ENCODE measurements at regions not wholly inside any gene's neighbourhood (a gene's known extent, or its start where the extent isn't known, plus 50 kb on each side); places are given as distances from the start of the nearest gene placed in this dataset.

DNA sequence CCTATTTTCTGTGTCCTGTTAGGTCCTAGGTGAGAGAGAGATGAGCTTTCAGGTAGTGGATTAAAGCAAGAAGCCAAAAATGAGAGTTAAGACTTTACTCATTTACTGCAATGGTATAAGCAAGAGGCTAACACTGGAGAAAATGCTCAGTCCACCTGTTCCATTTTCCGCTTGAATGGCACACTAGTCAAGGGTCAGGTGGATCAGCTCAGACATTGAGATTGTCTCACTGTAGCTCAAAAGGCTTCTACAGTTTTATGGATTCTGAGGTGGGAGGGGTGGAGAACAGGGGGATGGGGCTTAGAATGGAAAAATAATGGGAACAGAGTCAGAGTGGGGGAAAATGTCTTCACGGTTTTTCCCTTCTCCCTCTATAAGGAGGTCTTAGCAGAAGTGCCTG is 57.3 kb upstream of the MUCL1 start:
- intact Hi-C loops (cut with micrococcal nuclease) = no loop called here
- no peaks in the 10 kb centered on the region for H3K79me2 ChIP-seq (ENCODE audit: control insufficient read depth, insufficient read depth, low read length)
- H3K4me1 ChIP-seq (ENCODE audit: control insufficient read depth in 2 of 2, insufficient read depth in 2 of 2, low read length in 2 of 2) = no peaks in the 10 kb centered on the region
- ATAC-seq (ENCODE audit: low read depth) (no peak), DNase-seq (no peak)
- no peaks in the 10 kb centered on the region for H3K36me3 ChIP-seq (replicated peaks in 1 of 2; ENCODE audit: control extremely low read depth in 1 of 2, control insufficient read depth in 1 of 2, extremely low read depth in 1 of 2, insufficient read depth in 2 of 2, low read length in 1 of 2)
- no peak overlapping the region for H3K4me3 Mint-ChIP-seq
- no peak overlapping the region for H2AFZ ChIP-seq (ENCODE audit: insufficient read depth, low read depth, low read length, poor library complexity, severe bottlenecking)
- H3K27me3 Mint-ChIP-seq = peaks cover 10% of the 10 kb centered on the region
- ChIA-PET CTCF (no interaction called here), POLR2A (no interaction called here)
- H3K9me3 Mint-ChIP-seq (ENCODE audit: insufficient read depth) = no peaks in the 10 kb centered on the region
- no peak overlapping the region for H3K4me3 ChIP-seq (ENCODE audit: control extremely low read depth in 1 of 5, extremely low read depth in 1 of 5, insufficient read depth in 1 of 5, low read depth in 2 of 5, low read length in 4 of 5)
- H3K9ac ChIP-seq (ENCODE audit: low read length) = no peak overlapping the region
- H3K27ac Mint-ChIP-seq = no peak overlapping the region
- H4K20me1 ChIP-seq (ENCODE audit: control insufficient read depth, insufficient read depth, low read length, poor library complexity, severe bottlenecking) = no peaks in the 10 kb centered on the region
- no peak overlapping the region for H3K4me2 ChIP-seq (replicated peaks; ENCODE audit: low read depth, low read length, poor library complexity, severe bottlenecking)
- no peak overlapping the region for H3K27ac ChIP-seq (ENCODE audit: low read length in 2 of 2)
- no peaks in the 10 kb centered on the region for H3K9me3 ChIP-seq (ENCODE audit: control extremely low read depth in 1 of 3, control insufficient read depth in 2 of 3, insufficient read depth in 1 of 3, low read length in 2 of 3)
- TF ChIP-seq, protein P1, sequence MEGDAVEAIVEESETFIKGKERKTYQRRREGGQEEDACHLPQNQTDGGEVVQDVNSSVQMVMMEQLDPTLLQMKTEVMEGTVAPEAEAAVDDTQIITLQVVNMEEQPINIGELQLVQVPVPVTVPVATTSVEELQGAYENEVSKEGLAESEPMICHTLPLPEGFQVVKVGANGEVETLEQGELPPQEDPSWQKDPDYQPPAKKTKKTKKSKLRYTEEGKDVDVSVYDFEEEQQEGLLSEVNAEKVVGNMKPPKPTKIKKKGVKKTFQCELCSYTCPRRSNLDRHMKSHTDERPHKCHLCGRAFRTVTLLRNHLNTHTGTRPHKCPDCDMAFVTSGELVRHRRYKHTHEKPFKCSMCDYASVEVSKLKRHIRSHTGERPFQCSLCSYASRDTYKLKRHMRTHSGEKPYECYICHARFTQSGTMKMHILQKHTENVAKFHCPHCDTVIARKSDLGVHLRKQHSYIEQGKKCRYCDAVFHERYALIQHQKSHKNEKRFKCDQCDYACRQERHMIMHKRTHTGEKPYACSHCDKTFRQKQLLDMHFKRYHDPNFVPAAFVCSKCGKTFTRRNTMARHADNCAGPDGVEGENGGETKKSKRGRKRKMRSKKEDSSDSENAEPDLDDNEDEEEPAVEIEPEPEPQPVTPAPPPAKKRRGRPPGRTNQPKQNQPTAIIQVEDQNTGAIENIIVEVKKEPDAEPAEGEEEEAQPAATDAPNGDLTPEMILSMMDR (IDR thresholded peaks at IDR 0.05) = no peak
- no peak for TF ChIP-seq EZH2 (IDR thresholded peaks at IDR 0.05; ENCODE audit: borderline replicate concordance, insufficient read depth, low read depth, low read length, poor library complexity, severe bottlenecking)
- no peaks in the 10 kb centered on the region for H3K4me1 Mint-ChIP-seq
- H3K27me3 ChIP-seq (replicated peaks in 1 of 4; ENCODE audit: control extremely low read depth in 1 of 4, control insufficient read depth in 3 of 4, insufficient read depth in 4 of 4, low read length in 3 of 4) = no peaks in the 10 kb centered on the region
- 100% methylated on average over 1 of the region's 2 CpGs for WGBS (ENCODE audit: insufficient coverage)

- H3K79me2 ChIP-seq (ENCODE audit: control insufficient read depth, insufficient read depth, low read length) = no peaks in the 10 kb centered on the region
- TF ChIP-seq, protein P1 (IDR thresholded peaks at IDR 0.05) = no peak
- TF ChIP-seq EZH2 (IDR thresholded peaks at IDR 0.05; ENCODE audit: borderline replicate concordance, insufficient read depth, low read depth, low read length, poor library complexity, severe bottlenecking) = no peak
- H3K4me1 ChIP-seq (ENCODE audit: control insufficient read depth in 2 of 2, insufficient read depth in 2 of 2, low read length in 2 of 2) = no peaks in the 10 kb centered on the region
- Mint-ChIP-seq H3K4me1 (no peaks in the 10 kb centered on the region), H3K9me3 (ENCODE audit: insufficient read depth) (no peaks in the 10 kb centered on the region), H3K27ac (no peak overlapping the region), H3K27me3 (peaks cover 5% of the 10 kb centered on the region), H3K4me3 (no peak overlapping the region)
- no peaks in the 10 kb centered on the region for H3K27me3 ChIP-seq (replicated peaks in 1 of 4; ENCODE audit: control extremely low read depth in 1 of 4, control insufficient read depth in 3 of 4, insufficient read depth in 4 of 4, low read length in 3 of 4)
- POLR2A ChIA-PET = no interaction called here
- no peaks in the 10 kb centered on the region for H3K36me3 ChIP-seq (replicated peaks in 1 of 2; ENCODE audit: control extremely low read depth in 1 of 2, control insufficient read depth in 1 of 2, extremely low read depth in 1 of 2, insufficient read depth in 2 of 2, low read length in 1 of 2)
- H3K4me2 ChIP-seq (replicated peaks; ENCODE audit: low read depth, low read length, poor library complexity, severe bottlenecking) = no peak overlapping the region
- no peak overlapping the region for H3K27ac ChIP-seq (ENCODE audit: low read length in 2 of 2)
- intact Hi-C loops (cut with micrococcal nuclease) = no loop called here
- CTCF ChIA-PET = no interaction called here
- ATAC-seq (ENCODE audit: low read depth) = no peak
- H3K4me3 ChIP-seq (ENCODE audit: control extremely low read depth in 1 of 5, extremely low read depth in 1 of 5, insufficient read depth in 1 of 5, low read depth in 2 of 5, low read length in 4 of 5) = no peak overlapping the region
- H3K9ac ChIP-seq (ENCODE audit: low read length) = no peak overlapping the region
- DNase-seq = no peak
- no peak overlapping the region for H2AFZ ChIP-seq (ENCODE audit: insufficient read depth, low read depth, low read length, poor library complexity, severe bottlenecking)
- no peaks in the 10 kb centered on the region for H4K20me1 ChIP-seq (ENCODE audit: control insufficient read depth, insufficient read depth, low read length, poor library complexity, severe bottlenecking)
- H3K9me3 ChIP-seq (ENCODE audit: control extremely low read depth in 1 of 3, control insufficient read depth in 2 of 3, insufficient read depth in 1 of 3, low read length in 2 of 3) = no peaks in the 10 kb centered on the region
- WGBS (ENCODE audit: insufficient coverage) = 89% methylated on average over 1 of the region's 6 CpGs
Measured at GRCh38 chr12:54795644-54796043, 58.7 kb upstream of the MUCL1 start.
